Posterior cingulate gyrus (tissue), 11 donors: ENCODE measurements at regions not wholly inside any gene's neighbourhood (a gene's known extent, or its start where the extent isn't known, plus 50 kb on each side); places are given as distances from the start of the nearest gene placed in this dataset.

Source experiments
- DNase-seq, 10 donors: peaks; one replicate each; pipeline versions ENCODE4 v3.0.0 to v3.0.0-alpha.2; 2020 to 2021; ENCODE audit warnings: mixed read lengths in 3 of 10
- intact Hi-C: fragments of 100-400 bp; cut with DNase I; formaldehyde crosslinking; loops from one replicate; pipeline ENCODE4 v1.15.1; 2023

- no peak for DNase-seq
- intact Hi-C loops: no loop called here
These were observed 168.9 kb upstream of the C21orf91 start for GRCh38 chr21:17988102-17988437.

- intact Hi-C loops: no loop called here
- no peak for DNase-seq
These were observed 168.4 kb upstream of the C21orf91 start for GRCh38 chr21:17987382-17988101.

GRCh38 chr21:17981060-17981740 lies 162.0 kb upstream of the C21orf91 start:
- DNase-seq: no peak

GRCh38 chr21:17979763-17980162 lies 160.6 kb upstream of the C21orf91 start:
- DNase-seq: no peak
- intact Hi-C loops: no loop called here

More at GRCh38 chr21:17981060-17981740, 162.0 kb upstream of the C21orf91 start:
- intact Hi-C loops: no loop called here

GRCh38 chr21:17978895-17979294 lies 159.7 kb upstream of the C21orf91 start:
- intact Hi-C loops: no loop called here
- no peak for DNase-seq

- DNase-seq: no peak
- intact Hi-C loops: no loop called here
These were observed 157.5 kb upstream of the C21orf91 start for GRCh38 chr21:17976691-17977090.

- intact Hi-C loops: no loop called here
- no peak for DNase-seq
These were observed 157.0 kb upstream of the C21orf91 start for GRCh38 chr21:17976139-17976538.

- intact Hi-C loops: no loop called here
- no peak for DNase-seq
These were observed 148.2 kb upstream of the C21orf91 start for GRCh38 chr21:17967319-17967718.

- intact Hi-C loops: no loop called here
- no peak for DNase-seq
These were observed 145.6 kb upstream of the C21orf91 start for GRCh38 chr21:17964716-17965115.

GRCh38 chr21:17964199-17964598 lies 145.0 kb upstream of the C21orf91 start:
- intact Hi-C loops: no loop called here
- DNase-seq: no peak

GRCh38 chr21:17950591-17950990 lies 131.4 kb upstream of the C21orf91 start:
- DNase-seq: no peak
- intact Hi-C loops: no loop called here

GRCh38 chr21:17949421-17949820 lies 130.3 kb upstream of the C21orf91 start:
- intact Hi-C loops: no loop called here
- no peak for DNase-seq

GRCh38 chr21:17947531-17947930 lies 128.4 kb upstream of the C21orf91 start:
- no peak for DNase-seq
- intact Hi-C loops: no loop called here

- intact Hi-C loops: no loop called here
- no peak for DNase-seq
These were observed 111.9 kb upstream of the C21orf91 start for GRCh38 chr21:17931080-17931479.

GRCh38 chr21:17930093-17930492 lies 110.9 kb upstream of the C21orf91 start:
- no peak for DNase-seq
- intact Hi-C loops: no loop called here

GRCh38 chr21:17929510-17929909 lies 110.4 kb upstream of the C21orf91 start:
- intact Hi-C loops: no loop called here

GRCh38 chr21:17925899-17926298 lies 106.7 kb upstream of the C21orf91 start:
- no peak for DNase-seq
- intact Hi-C loops: loop anchor here (1.0 kb wide), 1 partner anchor 247 kb away; no protein-coding TSS in a partner anchor

More at GRCh38 chr21:17929510-17929909, 110.4 kb upstream of the C21orf91 start:
- peak in 2 of 10 donors; percentile 60 to 69 for DNase-seq

GRCh38 chr21:17925000-17925610 lies 105.9 kb upstream of the C21orf91 start:
- DNase-seq: peak in 3 of 10 donors; percentile 23 to 50 (median 31)
- intact Hi-C loops: loop anchor here (1.0 kb wide), 1 partner anchor 246 kb away; no protein-coding TSS in a partner anchor

- no peak for DNase-seq
- intact Hi-C loops: no loop called here
These were observed 102.7 kb upstream of the C21orf91 start for GRCh38 chr21:17921579-17922530.

- DNase-seq: no peak
- intact Hi-C loops: no loop called here
These were observed 96.8 kb upstream of the C21orf91 start for GRCh38 chr21:17915976-17916375.
